ENCODE measurements at regions not wholly inside any gene's neighbourhood (a gene's known extent, or its start where the extent isn't known, plus 50 kb on each side); places are given as distances from the start of the nearest gene placed in this dataset.

GRCh38 chr1:79082233-79082632, 75.7 kb upstream of the ADGRL4 start:
- Histone ChIP-seq H3K79me2 (replicated peaks; ENCODE audit: insufficient read depth, low read length) (no peaks in the 10 kb centered on the region), H3K4me3 (ENCODE audit: low read length) (no peak overlapping the region), H3K36me3 (ENCODE audit: insufficient read depth, low read length) (no peaks in the 10 kb centered on the region), H3K4me2 (ENCODE audit: low read length) (no peak overlapping the region), H3K9ac (ENCODE audit: low read length) (no peak overlapping the region), H3K27me3 (ENCODE audit: insufficient read depth, low read depth, low read length) (no peaks in the 10 kb centered on the region), H3K27ac (ENCODE audit: low read length) (no peak overlapping the region), H3K9me2 (ENCODE audit: insufficient read depth, low read length) (no peaks in the 10 kb centered on the region), H3F3A (ENCODE audit: insufficient read depth, low read length, poor library complexity, severe bottlenecking) (no peaks in the 10 kb centered on the region), H4K20me1 (ENCODE audit: insufficient read depth) (no peaks in the 10 kb centered on the region), H3K9me3 (ENCODE audit: low read length) (no peaks in the 10 kb centered on the region), H2AFZ (ENCODE audit: low read depth, low read length) (no peak overlapping the region)
- TF ChIP-seq SMC3 (conservative IDR thresholded peaks at IDR 0.05; ENCODE audit: poor library complexity) (no peak), RAD21 (conservative IDR thresholded peaks at IDR 0.05) (no peak), POLR2AphosphoS5 (IDR thresholded peaks at IDR 0.05) (no peak), EZH2 (IDR thresholded peaks at IDR 0.05; ENCODE audit: borderline replicate concordance, insufficient read depth, low read length, poor library complexity, severe bottlenecking) (no peak), TAF1 (IDR thresholded peaks at IDR 0.05; ENCODE audit: low read depth) (no peak), REST (IDR thresholded peaks at IDR 0.05; ENCODE audit: borderline replicate concordance) (no peak), MXI1 (conservative IDR thresholded peaks at IDR 0.05; ENCODE audit: poor library complexity, severe bottlenecking) (no peak), CTCF (IDR thresholded peaks at IDR 0.05; ENCODE audit: poor library complexity, severe bottlenecking) (no peak), EP300 (conservative IDR thresholded peaks at IDR 0.05; ENCODE audit: poor library complexity, severe bottlenecking) (no peak)

DNA sequence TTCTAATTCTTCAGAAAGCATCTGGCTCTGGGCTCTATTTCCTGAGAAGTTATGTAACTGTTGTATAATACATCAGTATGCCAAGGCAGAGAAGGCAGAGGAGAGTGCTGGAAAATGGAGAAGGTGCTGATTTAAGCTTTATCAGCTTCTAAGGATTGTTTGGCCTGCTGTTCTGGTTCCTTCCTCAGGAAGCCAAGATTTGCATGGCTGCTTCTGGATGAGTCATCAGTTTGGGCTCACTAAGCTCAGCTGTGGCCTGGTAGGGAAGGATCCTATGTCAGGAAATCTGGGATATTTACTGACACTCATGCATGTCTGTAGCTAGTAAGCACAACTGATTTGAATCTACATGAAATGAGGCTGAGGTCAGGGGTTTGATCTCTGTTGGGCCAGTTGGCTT, 73.2 kb upstream of the ADGRL4 start:
- H3K4me3 ChIP-seq (ENCODE audit: low read length): no peak overlapping the region
- H3K4me2 ChIP-seq (ENCODE audit: low read length): no peak overlapping the region
- no peaks in the 10 kb centered on the region for H3K79me2 ChIP-seq (replicated peaks; ENCODE audit: insufficient read depth, low read length)
- no peaks in the 10 kb centered on the region for H3K27me3 ChIP-seq (ENCODE audit: insufficient read depth, low read depth, low read length)
- no peak overlapping the region for H3K9ac ChIP-seq (ENCODE audit: low read length)
- H3K9me3 ChIP-seq (ENCODE audit: low read length): no peaks in the 10 kb centered on the region
- H3K36me3 ChIP-seq (ENCODE audit: insufficient read depth, low read length): no peaks in the 10 kb centered on the region
- H3K27ac ChIP-seq (ENCODE audit: low read length): no peak overlapping the region
- H3K9me2 ChIP-seq (ENCODE audit: insufficient read depth, low read length): no peaks in the 10 kb centered on the region
- H2AFZ ChIP-seq (ENCODE audit: low read depth, low read length): no peak overlapping the region
- TF ChIP-seq TAF1 (IDR thresholded peaks at IDR 0.05; ENCODE audit: low read depth): no peak
- no peak for TF ChIP-seq EZH2 (IDR thresholded peaks at IDR 0.05; ENCODE audit: borderline replicate concordance, insufficient read depth, low read length, poor library complexity, severe bottlenecking)
- no peak for TF ChIP-seq POLR2AphosphoS5 (IDR thresholded peaks at IDR 0.05)
- no peak for TF ChIP-seq CTCF (IDR thresholded peaks at IDR 0.05; ENCODE audit: poor library complexity, severe bottlenecking)
- no peak for TF ChIP-seq REST (IDR thresholded peaks at IDR 0.05; ENCODE audit: borderline replicate concordance)
- no peak for TF ChIP-seq RAD21 (conservative IDR thresholded peaks at IDR 0.05)
- no peak for TF ChIP-seq EP300 (conservative IDR thresholded peaks at IDR 0.05; ENCODE audit: poor library complexity, severe bottlenecking)
- no peaks in the 10 kb centered on the region for H4K20me1 ChIP-seq (ENCODE audit: insufficient read depth)
- H3F3A ChIP-seq (ENCODE audit: insufficient read depth, low read length, poor library complexity, severe bottlenecking): peaks cover 4% of the 10 kb centered on the region

All from neural cell (in vitro differentiated cells).